ENCODE measurements at regions not wholly inside any gene's neighbourhood (a gene's known extent, or its start where the extent isn't known, plus 50 kb on each side); places are given as distances from the start of the nearest gene placed in this dataset.
A peak's percentile ranks its signal among the peaks of the same experiment; 100 is the strongest.

DNA sequence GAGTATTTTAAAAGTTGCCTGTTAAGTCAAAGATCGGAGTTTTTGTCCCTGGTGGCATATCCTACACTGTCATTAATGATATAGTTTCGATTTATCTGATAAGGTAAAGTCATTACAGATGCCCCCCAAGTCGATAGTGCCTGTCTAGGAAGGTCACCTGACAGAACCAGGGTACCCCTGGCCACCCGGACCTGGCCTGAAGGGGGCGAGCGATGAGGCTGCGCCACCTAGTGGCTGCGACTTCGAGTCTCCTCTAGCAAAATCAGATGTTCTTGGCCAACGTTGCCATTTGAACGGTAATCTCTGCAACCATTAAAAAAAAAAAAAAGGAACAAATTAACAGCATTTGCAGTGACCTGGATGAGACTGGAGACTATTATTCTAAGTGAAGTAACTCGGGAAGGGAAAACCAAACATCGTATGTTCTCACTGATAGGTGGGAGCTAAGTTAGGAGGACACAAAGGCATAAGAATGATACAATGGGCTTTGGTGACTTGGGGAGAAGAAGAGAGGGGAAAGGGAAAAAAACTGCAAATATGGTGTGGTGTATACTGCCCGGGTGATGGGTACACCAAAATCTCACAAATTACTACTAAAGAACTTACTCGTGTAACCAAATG lies 565.1 kb downstream of the LIG4 start:
- DNase-seq (ENCODE audit: extremely low read depth in 1 of 4, low spot score in 3 of 4) (peak; percentile 7 to 40 (median 20)), ATAC-seq (peak; percentile 67; the same call in 2 of the 3 replicates), FAIRE-seq (no peak)
- H3K4me1 ChIP-seq (replicated peaks in 1 of 2; ENCODE audit: control insufficient read depth in 2 of 2, insufficient read depth in 2 of 2, low read length in 2 of 2), result no peaks in the 10 kb centered on the region
- BruUV-seq (replicated peaks), result no TSS peak
- H3K79me2 ChIP-seq (ENCODE audit: control insufficient read depth, insufficient read depth, low read length), result no peaks in the 10 kb centered on the region
- H3K36me3 ChIP-seq (ENCODE audit: control insufficient read depth, insufficient read depth, low read length), result no peaks in the 10 kb centered on the region
- no peak overlapping the region for H3K27ac ChIP-seq (ENCODE audit: extremely low read depth, low read depth, low read length)
- H3K9me1 ChIP-seq (ENCODE audit: control insufficient read depth, insufficient read depth, low read length), result no peaks in the 10 kb centered on the region
- no peaks in the 10 kb centered on the region for H3K27me3 ChIP-seq (ENCODE audit: control insufficient read depth in 2 of 2, insufficient read depth in 2 of 2, low read length in 2 of 2)
- no peaks in the 10 kb centered on the region for H4K20me1 ChIP-seq (replicated peaks; ENCODE audit: control insufficient read depth, insufficient read depth, low read length)
- no peak overlapping the region for H2AFZ ChIP-seq (ENCODE audit: low read depth, low read length)
- TF ChIP-seq RBBP5 (IDR thresholded peaks at IDR 0.05; ENCODE audit: borderline replicate concordance, insufficient read depth, low read length, poor library complexity, severe bottlenecking), result no peak
- TF ChIP-seq, protein P1, sequence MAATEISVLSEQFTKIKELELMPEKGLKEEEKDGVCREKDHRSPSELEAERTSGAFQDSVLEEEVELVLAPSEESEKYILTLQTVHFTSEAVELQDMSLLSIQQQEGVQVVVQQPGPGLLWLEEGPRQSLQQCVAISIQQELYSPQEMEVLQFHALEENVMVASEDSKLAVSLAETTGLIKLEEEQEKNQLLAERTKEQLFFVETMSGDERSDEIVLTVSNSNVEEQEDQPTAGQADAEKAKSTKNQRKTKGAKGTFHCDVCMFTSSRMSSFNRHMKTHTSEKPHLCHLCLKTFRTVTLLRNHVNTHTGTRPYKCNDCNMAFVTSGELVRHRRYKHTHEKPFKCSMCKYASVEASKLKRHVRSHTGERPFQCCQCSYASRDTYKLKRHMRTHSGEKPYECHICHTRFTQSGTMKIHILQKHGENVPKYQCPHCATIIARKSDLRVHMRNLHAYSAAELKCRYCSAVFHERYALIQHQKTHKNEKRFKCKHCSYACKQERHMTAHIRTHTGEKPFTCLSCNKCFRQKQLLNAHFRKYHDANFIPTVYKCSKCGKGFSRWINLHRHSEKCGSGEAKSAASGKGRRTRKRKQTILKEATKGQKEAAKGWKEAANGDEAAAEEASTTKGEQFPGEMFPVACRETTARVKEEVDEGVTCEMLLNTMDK (IDR thresholded peaks at IDR 0.05; ENCODE audit: borderline replicate concordance, insufficient read depth, low read depth, low read length, poor library complexity, severe bottlenecking), result peak; percentile 25
- no peak for TF ChIP-seq PCBP1 (IDR thresholded peaks at IDR 0.05; ENCODE audit: low read depth, low read length, poor library complexity, severe bottlenecking)
- TF ChIP-seq CTCF (IDR thresholded peaks at IDR 0.05 in 2 of 3, conservative IDR thresholded peaks at IDR 0.05 in 1 of 3; ENCODE audit: insufficient read depth in 2 of 3, low read depth in 1 of 3, low read length in 3 of 3), result peak; percentile 56 to 96 (median 60)
- 0 out of 2 replicates have a peak, but pooled peaks have one; percentile 18 for TF ChIP-seq SMC3 (conservative IDR thresholded peaks at IDR 0.05; ENCODE audit: insufficient read depth, low read depth, low read length)
- no peak for TF ChIP-seq ZNF311 (CRISPR knock-in tag; IDR thresholded peaks at IDR 0.05)
- TF ChIP-seq, protein P2, sequence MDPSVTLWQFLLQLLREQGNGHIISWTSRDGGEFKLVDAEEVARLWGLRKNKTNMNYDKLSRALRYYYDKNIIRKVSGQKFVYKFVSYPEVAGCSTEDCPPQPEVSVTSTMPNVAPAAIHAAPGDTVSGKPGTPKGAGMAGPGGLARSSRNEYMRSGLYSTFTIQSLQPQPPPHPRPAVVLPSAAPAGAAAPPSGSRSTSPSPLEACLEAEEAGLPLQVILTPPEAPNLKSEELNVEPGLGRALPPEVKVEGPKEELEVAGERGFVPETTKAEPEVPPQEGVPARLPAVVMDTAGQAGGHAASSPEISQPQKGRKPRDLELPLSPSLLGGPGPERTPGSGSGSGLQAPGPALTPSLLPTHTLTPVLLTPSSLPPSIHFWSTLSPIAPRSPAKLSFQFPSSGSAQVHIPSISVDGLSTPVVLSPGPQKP (CRISPR knock-in tag; IDR thresholded peaks at IDR 0.05), result no peak
- TF ChIP-seq ZNF444 (CRISPR knock-in tag; IDR thresholded peaks at IDR 0.05), result no peak
- no peak for TF ChIP-seq CC2D1A (IDR thresholded peaks at IDR 0.05)
- no peak for TF ChIP-seq KLF1 (tag; IDR thresholded peaks at IDR 0.05)
- no peak for TF ChIP-seq TARDBP (IDR thresholded peaks at IDR 0.05)
- peak in 1 of 2 experiments; percentile 23; a peak in 1 of 4 replicates for TF ChIP-seq RAD21 (CRISPR knock-in tag; conservative IDR thresholded peaks at IDR 0.05 in 1 of 2, IDR thresholded peaks at IDR 0.05 in 1 of 2)
- no peak for TF ChIP-seq ZFP1 (CRISPR knock-in tag; IDR thresholded peaks at IDR 0.05)
- TF ChIP-seq RB1 (IDR thresholded peaks at IDR 0.05; ENCODE audit: low read depth), result no peak
- intact Hi-C loops (cut with micrococcal nuclease), result loop anchor here (2.0 kb wide), 1 partner anchor 439 kb away; no protein-coding TSS in a partner anchor
- 0% methylated on average over 12 of the region's 15 CpGs for WGBS (ENCODE audit: insufficient coverage, low coverage, missing lambda C conversion rate)
- H3K9me3 ChIP-seq (replicated peaks; ENCODE audit: control insufficient read depth, insufficient read depth, low read depth, low read length), result no peaks in the 10 kb centered on the region
- no peak overlapping the region for H3K9ac ChIP-seq (ENCODE audit: insufficient read depth in 1 of 2, low read depth in 2 of 2, low read length in 2 of 2)
- no peak overlapping the region for H3K4me2 ChIP-seq (ENCODE audit: insufficient read depth, low read length)
- ChIA-PET POLR2A (interaction anchor here (0.5 kb wide), 1 partner anchor 15 kb away, joined by 3 read pairs; no protein-coding TSS in a partner anchor), CTCF (ENCODE audit: low intra/inter-chr PET ratio) (no interaction called here)
- in situ Hi-C loops (cut with MboI), result no loop called here
- no peak overlapping the region for H3K4me3 ChIP-seq

Measured in K562 (cell line).